NCI-H1417 treated with DMSO at 0.1 percent for 48 hours (cell line): ENCODE measurements at regions not wholly inside any gene's neighbourhood (a gene's known extent, or its start where the extent isn't known, plus 50 kb on each side); places are given as distances from the start of the nearest gene placed in this dataset.
"Not testable (repeated sequence)": the region's sequence is repeated elsewhere in the genome, so short reads cannot be mapped to it uniquely, and the experiment has no call there.

ENCODE experiments used
- DNase-seq: peaks from one replicate; lab custom pipeline; 2025; lab: John Stamatoyannopoulos, UW

GRCh38 chr20:48530957-48531356 is 296.8 kb downstream of the PREX1 start:
- no peak for DNase-seq

GRCh38 chr20:48528346-48528745 is 299.5 kb downstream of the PREX1 start:
- DNase-seq = no peak

GRCh38 chr20:48527771-48528170 is 300.0 kb downstream of the PREX1 start:
- no peak for DNase-seq

- DNase-seq = no peak
These were observed 300.9 kb downstream of the PREX1 start for GRCh38 chr20:48526936-48527335.

- DNase-seq = no peak
These were observed 302.4 kb downstream of the PREX1 start for GRCh38 chr20:48525400-48525799.

GRCh38 chr20:48524582-48524981 is 303.2 kb downstream of the PREX1 start:
- no peak for DNase-seq

- no peak for DNase-seq
These were observed 304.4 kb downstream of the PREX1 start for GRCh38 chr20:48523191-48523995.

- DNase-seq = no peak
These were observed 306.7 kb downstream of the PREX1 start for GRCh38 chr20:48521121-48521520.

GRCh38 chr20:48516196-48516595 is 311.6 kb downstream of the PREX1 start:
- DNase-seq = not testable (repeated sequence)

GRCh38 chr20:48514577-48514976 is 313.2 kb downstream of the PREX1 start:
- DNase-seq = not testable (repeated sequence)

GRCh38 chr20:48512539-48512938 is 315.3 kb downstream of the PREX1 start:
- DNase-seq = not testable (repeated sequence)

- not testable (repeated sequence) for DNase-seq
These were observed 322.7 kb downstream of the PREX1 start for GRCh38 chr20:48505066-48505465.

GRCh38 chr20:48503166-48503815 is 324.5 kb downstream of the PREX1 start:
- DNase-seq = no peak

- no peak for DNase-seq
These were observed 325.0 kb downstream of the PREX1 start for GRCh38 chr20:48502758-48503157.

GRCh38 chr20:48502016-48502415 is 325.8 kb downstream of the PREX1 start:
- DNase-seq = no peak

GRCh38 chr20:48500900-48501299 is 326.9 kb downstream of the PREX1 start:
- DNase-seq = not testable (repeated sequence)

GRCh38 chr20:48498939-48499338 is 328.9 kb downstream of the PREX1 start:
- not testable (repeated sequence) for DNase-seq

GRCh38 chr20:48498125-48498524 is 329.7 kb downstream of the PREX1 start:
- DNase-seq = not testable (repeated sequence)

GRCh38 chr20:48493966-48494365 is 333.8 kb downstream of the PREX1 start:
- no peak for DNase-seq

- not testable (repeated sequence) for DNase-seq
These were observed 334.5 kb downstream of the PREX1 start for GRCh38 chr20:48493331-48493730.

- no peak for DNase-seq
These were observed 335.1 kb downstream of the PREX1 start for GRCh38 chr20:48492715-48493070.

GRCh38 chr20:48492015-48492714 is 335.6 kb downstream of the PREX1 start:
- no peak for DNase-seq
